Liver (tissue), 3 donors: ENCODE measurements at regions not wholly inside any gene's neighbourhood (a gene's known extent, or its start where the extent isn't known, plus 50 kb on each side); places are given as distances from the start of the nearest gene placed in this dataset.

Experiments used
- EGR1 ChIP-seq, 2 donors: IDR thresholded peaks; 2 replicates each; pipeline ENCODE4 v1.6.1; 2016 to 2018; ENCODE audit warnings: antibody characterized with exemption in 2 of 2, low read depth in 2 of 2
- GABPA ChIP-seq, 2 donors: IDR thresholded peaks in 1 of 2; conservative IDR thresholded peaks in 1 of 2; 2 replicates each; pipeline ENCODE4 v1.6.1; 2016; ENCODE audit warnings: antibody characterized with exemption in 2 of 2, mild to moderate bottlenecking in 1 of 2, moderate library complexity in 1 of 2
- NR2F2 ChIP-seq: IDR thresholded peaks from 2 replicates; pipeline ENCODE4 v1.6.1; 2016; ENCODE audit warnings: antibody characterized with exemption
- RAD21 ChIP-seq, 2 donors: IDR thresholded peaks; 2 replicates each; pipeline ENCODE4 v1.6.1; 2016; ENCODE audit warnings: antibody characterized with exemption in 2 of 2, mild to moderate bottlenecking in 2 of 2
- REST ChIP-seq: IDR thresholded peaks from 2 replicates; pipeline ENCODE4 v1.6.1; 2016; ENCODE audit warnings: antibody characterized with exemption, mild to moderate bottlenecking
- RXRA ChIP-seq, 2 donors: IDR thresholded peaks; 2 replicates each; pipeline ENCODE4 v1.6.1; 2017 to 2018; ENCODE audit warnings: antibody characterized with exemption in 2 of 2, mild to moderate bottlenecking in 1 of 2
- SP1 ChIP-seq: IDR thresholded peaks from 2 replicates; pipeline ENCODE4 v1.6.1; 2018; ENCODE audit warnings: antibody characterized with exemption, mild to moderate bottlenecking
- TAF1 ChIP-seq: conservative IDR thresholded peaks from 2 replicates; pipeline ENCODE4 v1.6.1; 2016; ENCODE audit warnings: antibody characterized with exemption, mild to moderate bottlenecking
- YY1 ChIP-seq: IDR thresholded peaks from 2 replicates; pipeline ENCODE4 v1.6.1; 2016; ENCODE audit warnings: antibody characterized with exemption, mild to moderate bottlenecking
- TF ChIP-seq, protein P1 (sequence below): IDR thresholded peaks from 2 replicates; pipeline ENCODE4 v1.6.1; 2016; ENCODE audit warnings: antibody characterized with exemption
- TF ChIP-seq, protein P2 (sequence below): fragments of 150-350 bp; IDR thresholded peaks from 2 replicates; pipeline ENCODE4 v1.5.1; 2017; ENCODE audit warnings: improper control_type of control experiment, low read depth, low read length; ENCODE audit not compliant: missing input control
- donor health status: healthy.
- donor health status: healthy.

GRCh38 chr6:133034509-133035206 is 206.5 kb upstream of the EYA4 start:
- TF ChIP-seq, protein P1, sequence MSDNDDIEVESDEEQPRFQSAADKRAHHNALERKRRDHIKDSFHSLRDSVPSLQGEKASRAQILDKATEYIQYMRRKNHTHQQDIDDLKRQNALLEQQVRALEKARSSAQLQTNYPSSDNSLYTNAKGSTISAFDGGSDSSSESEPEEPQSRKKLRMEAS: no peak
- TF ChIP-seq, protein P2, sequence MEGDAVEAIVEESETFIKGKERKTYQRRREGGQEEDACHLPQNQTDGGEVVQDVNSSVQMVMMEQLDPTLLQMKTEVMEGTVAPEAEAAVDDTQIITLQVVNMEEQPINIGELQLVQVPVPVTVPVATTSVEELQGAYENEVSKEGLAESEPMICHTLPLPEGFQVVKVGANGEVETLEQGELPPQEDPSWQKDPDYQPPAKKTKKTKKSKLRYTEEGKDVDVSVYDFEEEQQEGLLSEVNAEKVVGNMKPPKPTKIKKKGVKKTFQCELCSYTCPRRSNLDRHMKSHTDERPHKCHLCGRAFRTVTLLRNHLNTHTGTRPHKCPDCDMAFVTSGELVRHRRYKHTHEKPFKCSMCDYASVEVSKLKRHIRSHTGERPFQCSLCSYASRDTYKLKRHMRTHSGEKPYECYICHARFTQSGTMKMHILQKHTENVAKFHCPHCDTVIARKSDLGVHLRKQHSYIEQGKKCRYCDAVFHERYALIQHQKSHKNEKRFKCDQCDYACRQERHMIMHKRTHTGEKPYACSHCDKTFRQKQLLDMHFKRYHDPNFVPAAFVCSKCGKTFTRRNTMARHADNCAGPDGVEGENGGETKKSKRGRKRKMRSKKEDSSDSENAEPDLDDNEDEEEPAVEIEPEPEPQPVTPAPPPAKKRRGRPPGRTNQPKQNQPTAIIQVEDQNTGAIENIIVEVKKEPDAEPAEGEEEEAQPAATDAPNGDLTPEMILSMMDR: no peak
- TF ChIP-seq REST (no peak), TAF1 (no peak), RAD21 (IDR thresholded peaks at IDR 0.05) (no peak), YY1 (no peak), EGR1 (IDR thresholded peaks at IDR 0.05; ENCODE audit: low read depth in 2 of 2) (no peak), SP1 (no peak), RXRA (IDR thresholded peaks at IDR 0.05) (no peak), GABPA (IDR thresholded peaks at IDR 0.05 in 1 of 2, conservative IDR thresholded peaks at IDR 0.05 in 1 of 2) (no peak), NR2F2 (no peak)
